CD4-positive, alpha-beta T cell (primary cell): ENCODE measurements at regions not wholly inside any gene's neighbourhood (a gene's known extent, or its start where the extent isn't known, plus 50 kb on each side); places are given as distances from the start of the nearest gene placed in this dataset.

Experiments
- ATAC-seq: fragments of 200-7000 bp; cut with Tn5 transposase; one replicate; pipeline ENCODE4 v1.10.0; 2022; ENCODE audit warnings: mild to moderate bottlenecking; ENCODE audit not compliant: poor library complexity
- CTCF ChIA-PET: fragments of 350-600 bp; sonication (Branson Sonifier 250); formaldehyde crosslinking; loops from one replicate; lab custom pipeline; 2021; ENCODE audit warnings: antibody characterized with exemption, inconsistent platforms; lab: Charles Lee
- POLR2A ChIA-PET: fragments of 350-600 bp; sonication (Branson Sonifier 250); formaldehyde crosslinking; loops from one replicate; lab custom pipeline; 2021; ENCODE audit warnings: antibody characterized with exemption, inconsistent platforms; lab: Charles Lee
- DNase-seq, 14 experiments: peaks; one replicate each; pipeline ENCODE4 v3.0.0-alpha.2; 2013 to 2020; ENCODE audit warnings: mixed read lengths in 2 of 14
- H3K27ac ChIP-seq, 2 donors: one replicate each; pipeline versions ENCODE4 v1.5.1 to v1.7.0; 2013; ENCODE audit warnings: low read length in 2 of 2, low read depth in 1 of 2, mild to moderate bottlenecking in 1 of 2
- H3K27me3 ChIP-seq, 2 experiments: 1 replicate in 1 of 2; 2 replicates in 1 of 2; pipeline versions ENCODE4 v1.6.1 to v1.7.0; 2013; ENCODE audit warnings: low read length in 2 of 2, control low read depth in 1 of 2, mild to moderate bottlenecking in 1 of 2, moderate library complexity in 1 of 2; ENCODE audit not compliant: insufficient read depth in 2 of 2, control insufficient read depth in 1 of 2
- H3K36me3 ChIP-seq: one replicate; pipeline ENCODE4 v1.6.1; 2013; ENCODE audit warnings: low read length, control low read depth; ENCODE audit not compliant: insufficient read depth
- H3K4me1 ChIP-seq: one replicate; pipeline ENCODE4 v1.6.1; 2013; ENCODE audit warnings: low read length, control low read depth; ENCODE audit not compliant: insufficient read depth
- H3K4me3 ChIP-seq: one replicate; pipeline ENCODE4 v1.5.1; 2013; ENCODE audit warnings: mild to moderate bottlenecking, low read length, moderate library complexity
- H3K9me3 ChIP-seq, 2 experiments: 1 replicate in 1 of 2; 2 replicates in 1 of 2; pipeline versions ENCODE4 v1.6.1 to v1.7.0; 2013; ENCODE audit warnings: low read length in 2 of 2, mild to moderate bottlenecking in 2 of 2, control low read depth in 1 of 2, moderate library complexity in 1 of 2; ENCODE audit not compliant: control insufficient read depth in 1 of 2, insufficient read depth in 1 of 2
- H3K27ac Mint-ChIP-seq: one replicate; pipeline ENCODE4 v1.8.0; 2020; ENCODE audit warnings: mixed read lengths
- H3K27me3 Mint-ChIP-seq: one replicate; pipeline ENCODE4 v1.8.0; 2021; ENCODE audit warnings: mixed read lengths
- H3K36me3 Mint-ChIP-seq: one replicate; pipeline ENCODE4 v1.8.0; 2021; ENCODE audit warnings: low read depth, mixed read lengths
- H3K4me1 Mint-ChIP-seq: one replicate; pipeline ENCODE4 v1.8.0; 2021; ENCODE audit warnings: low read depth, mixed read lengths
- H3K4me3 Mint-ChIP-seq: one replicate; pipeline ENCODE4 v1.8.0; 2020; ENCODE audit warnings: mild to moderate bottlenecking, mixed read lengths
- H3K9me3 Mint-ChIP-seq: one replicate; pipeline ENCODE4 v1.8.0; 2020; ENCODE audit warnings: mixed read lengths
- CTCF ChIP-seq: fragments of 200-600 bp; IDR thresholded peaks from one replicate; pipeline ENCODE4 v1.8.0; 2022; ENCODE audit warnings: antibody characterized with exemption, mild to moderate bottlenecking
- intact Hi-C, 2 experiments: fragments of 100-400 bp; cut with DNase I in 1 of 2; cut with micrococcal nuclease in 1 of 2; formaldehyde crosslinking; loops; one replicate each; pipeline versions ENCODE4 v1.15.1 to v1.9.0; 2023 to 2025; cut with DNase I, micrococcal nuclease

- ATAC-seq (no peak), DNase-seq (no peak)
- no peak for TF ChIP-seq CTCF
- intact Hi-C loops: no loop called here
- Mint-ChIP-seq H3K36me3 (no peaks in the 10 kb centered on the region), H3K9me3 (no peaks in the 10 kb centered on the region), H3K27me3 (no peaks in the 10 kb centered on the region), H3K4me3 (no peak overlapping the region), H3K27ac (no peak overlapping the region), H3K4me1 (no peaks in the 10 kb centered on the region)
- Histone ChIP-seq H3K27ac (no peak overlapping the region), H3K36me3 (no peaks in the 10 kb centered on the region), H3K4me1 (no peaks in the 10 kb centered on the region), H3K27me3 (no peaks in the 10 kb centered on the region), H3K9me3 (peaks cover 0 to 9% of the 10 kb centered on the region in 2 experiments), H3K4me3 (no peak overlapping the region)
- CTCF ChIA-PET: no interaction called here
- POLR2A ChIA-PET: no interaction called here
Measured at GRCh38 chr6:50135968-50136367, 86.2 kb upstream of the DEFB112 start.

GRCh38 chr6:50141100-50141499 lies 91.4 kb upstream of the DEFB112 start:
- ATAC-seq (no peak), DNase-seq (no peak)
- ChIA-PET POLR2A (no interaction called here), CTCF (no interaction called here)
- no peak for TF ChIP-seq CTCF
- Mint-ChIP-seq H3K27me3 (no peaks in the 10 kb centered on the region), H3K4me1 (no peaks in the 10 kb centered on the region), H3K9me3 (no peaks in the 10 kb centered on the region), H3K4me3 (no peak overlapping the region), H3K27ac (no peak overlapping the region), H3K36me3 (no peaks in the 10 kb centered on the region)
- no peaks in the 10 kb centered on the region for H3K27me3 ChIP-seq
- intact Hi-C loops: no loop called here
- H3K36me3 ChIP-seq: no peaks in the 10 kb centered on the region
- H3K4me1 ChIP-seq: no peaks in the 10 kb centered on the region
- no peak overlapping the region for H3K4me3 ChIP-seq
- H3K9me3 ChIP-seq: peaks cover 0 to 4% of the 10 kb centered on the region in 2 experiments
- no peak overlapping the region for H3K27ac ChIP-seq

GRCh38 chr6:50143011-50143719 lies 93.4 kb upstream of the DEFB112 start:
- POLR2A ChIA-PET: no interaction called here
- Mint-ChIP-seq H3K4me3 (no peak overlapping the region), H3K9me3 (no peaks in the 10 kb centered on the region), H3K27ac (no peak overlapping the region), H3K27me3 (no peaks in the 10 kb centered on the region), H3K36me3 (no peaks in the 10 kb centered on the region), H3K4me1 (no peaks in the 10 kb centered on the region)
- Histone ChIP-seq H3K27ac (no peak overlapping the region), H3K9me3 (peaks cover 0 to 4% of the 10 kb centered on the region in 2 experiments), H3K36me3 (no peaks in the 10 kb centered on the region), H3K27me3 (no peaks in the 10 kb centered on the region), H3K4me3 (no peak overlapping the region), H3K4me1 (no peaks in the 10 kb centered on the region)
- no peak for ATAC-seq
- intact Hi-C loops: no loop called here
- DNase-seq: no peak
- CTCF ChIA-PET: no interaction called here
- no peak for TF ChIP-seq CTCF
